ENCODE measurements at regions not wholly inside any gene's neighbourhood (a gene's known extent, or its start where the extent isn't known, plus 50 kb on each side); places are given as distances from the start of the nearest gene placed in this dataset.
A peak's percentile ranks its signal among the peaks of the same experiment; 100 is the strongest.

- DNase-seq: no peak
Measured at GRCh38 chr5:35436400-35437057, 181.1 kb upstream of the SPEF2 start.

DNA sequence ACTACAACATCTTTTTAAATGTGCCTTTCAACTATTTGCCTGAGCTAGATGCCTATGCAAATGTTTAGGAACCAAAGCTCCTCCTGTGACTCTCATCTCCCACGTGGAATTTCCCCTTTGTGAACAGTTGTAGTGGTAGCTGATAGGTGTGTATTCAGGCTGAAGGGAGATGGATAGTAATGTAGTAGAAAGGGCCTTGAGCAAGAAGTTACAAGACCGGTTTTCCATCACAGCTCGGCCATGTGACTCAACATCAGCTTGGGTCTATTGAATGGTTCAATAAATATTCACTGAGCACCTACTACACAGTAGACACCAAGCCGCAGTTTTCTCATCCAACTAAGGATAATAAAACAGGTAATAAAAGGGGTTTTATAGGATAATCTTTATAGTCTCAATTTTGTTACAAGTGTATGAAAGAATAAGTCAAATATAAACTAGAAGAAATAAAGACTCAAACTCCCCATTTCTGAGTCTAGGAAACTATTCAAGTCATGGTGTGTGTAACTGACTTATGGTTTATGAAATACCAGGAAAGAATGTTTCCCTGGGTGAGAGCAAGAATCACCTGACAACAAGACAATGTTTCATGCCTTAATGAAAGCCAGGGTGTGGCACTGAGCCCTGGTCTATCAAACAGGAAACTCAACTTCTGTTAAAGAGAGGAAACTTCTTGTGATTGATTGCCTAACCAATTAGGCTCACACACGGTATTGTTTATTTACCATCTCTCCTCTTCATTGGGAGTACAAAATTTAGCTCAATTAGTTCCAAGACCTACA is 187.1 kb upstream of the SPEF2 start:
- DNase-seq: no peak

- DNase-seq: no peak
Measured at GRCh38 chr5:35420200-35420599, 189.9 kb upstream of the PRLR start.

DNA sequence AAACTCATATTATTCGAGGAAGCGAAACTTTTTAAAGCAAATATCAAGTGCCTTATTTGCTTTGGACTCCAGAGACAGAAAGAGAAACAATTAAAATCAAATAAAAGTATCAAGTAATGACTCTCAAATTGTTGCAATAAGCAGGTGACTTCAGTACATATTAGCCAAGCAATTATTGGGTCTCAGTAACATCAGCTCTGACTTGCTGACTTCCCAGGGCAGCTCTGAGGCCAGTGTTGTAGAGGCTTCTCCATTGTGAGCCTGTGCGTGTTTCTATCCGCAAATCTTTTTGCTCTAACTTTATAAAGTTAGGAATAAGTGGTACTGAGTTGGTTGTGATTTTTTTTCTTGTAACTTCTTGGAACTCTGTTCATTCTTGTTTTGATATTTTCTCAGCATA is 186.8 kb upstream of the PRLR start:
- no peak for DNase-seq

GRCh38 chr5:35416217-35416988 is 186.1 kb upstream of the PRLR start:
- no peak for DNase-seq

GRCh38 chr5:35415309-35415708 is 185.0 kb upstream of the PRLR start:
- DNase-seq: no peak

- DNase-seq: no peak
Measured at GRCh38 chr5:35409361-35409760, 179.1 kb upstream of the PRLR start.

GRCh38 chr5:35408146-35408545 is 177.9 kb upstream of the PRLR start:
- no peak for DNase-seq

GRCh38 chr5:35407697-35408096 is 177.4 kb upstream of the PRLR start:
- no peak for DNase-seq

GRCh38 chr5:35405938-35406337 is 175.7 kb upstream of the PRLR start:
- no peak for DNase-seq

- DNase-seq: no peak
Measured at GRCh38 chr5:35404701-35405100, 174.4 kb upstream of the PRLR start.

DNA sequence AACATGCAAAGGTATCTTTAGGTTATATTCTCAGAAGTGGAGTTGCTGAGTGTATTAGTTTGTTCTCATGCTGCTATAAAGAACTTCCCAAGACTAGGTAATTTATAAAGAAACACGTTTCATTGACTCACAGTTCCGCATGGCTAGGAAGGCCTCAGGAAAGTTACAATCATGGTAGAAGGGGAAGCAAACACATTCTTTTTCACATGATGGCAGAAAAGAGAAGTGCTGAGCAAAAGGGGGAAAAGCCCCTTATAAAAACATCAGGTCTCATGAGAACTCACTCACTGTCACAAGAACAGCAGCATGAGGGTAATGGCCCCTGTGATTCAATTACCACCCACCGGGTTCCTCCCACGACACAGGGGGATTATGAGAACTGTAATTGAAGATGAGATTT is 163.6 kb upstream of the PRLR start:
- no peak for DNase-seq

DNA sequence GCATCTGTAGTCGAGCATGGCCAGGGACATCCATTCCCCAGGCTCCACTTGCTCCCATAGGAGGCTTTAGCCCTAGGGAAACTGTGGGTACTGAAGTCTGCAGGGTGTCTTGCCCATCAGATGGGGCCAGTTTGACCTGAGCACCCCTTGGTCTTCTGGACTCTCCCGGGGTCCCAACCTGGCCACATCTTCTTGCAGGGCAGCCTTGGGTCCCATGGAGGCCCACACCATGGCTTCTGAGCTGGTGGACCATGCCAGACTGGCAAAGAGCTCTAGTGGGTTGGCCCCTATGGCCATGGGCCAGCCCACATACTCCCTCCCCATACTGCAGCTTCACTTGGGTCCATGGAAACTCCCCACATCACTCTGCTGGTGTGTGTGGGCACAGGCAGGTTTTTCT is 154.4 kb upstream of the PRLR start:
- no peak for DNase-seq

DNA sequence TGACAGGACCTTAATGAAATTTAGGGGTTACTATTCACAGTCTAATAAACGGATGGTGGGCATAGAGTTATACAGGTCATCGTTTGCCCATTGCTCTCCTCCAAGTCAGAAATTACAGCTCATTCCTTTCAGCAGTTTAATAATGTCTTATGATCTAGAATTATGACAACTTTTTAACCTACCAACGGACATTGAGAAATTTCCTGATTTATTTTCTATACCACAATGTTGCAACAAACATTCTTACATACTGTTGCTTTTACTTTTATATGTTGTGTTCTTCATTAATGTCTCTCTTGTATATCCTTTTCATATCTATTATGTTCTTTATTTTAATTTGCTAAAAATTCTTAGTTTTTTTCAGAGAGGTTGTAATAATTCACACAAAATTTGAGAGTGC is 152.8 kb upstream of the PRLR start:
- no peak for DNase-seq

- no peak for DNase-seq
Measured at GRCh38 chr5:35377653-35378052, 147.4 kb upstream of the PRLR start.

- DNase-seq: no peak
Measured at GRCh38 chr5:35374584-35374983, 144.3 kb upstream of the PRLR start.

GRCh38 chr5:35373249-35373648 is 143.0 kb upstream of the PRLR start:
- DNase-seq: no peak

DNA sequence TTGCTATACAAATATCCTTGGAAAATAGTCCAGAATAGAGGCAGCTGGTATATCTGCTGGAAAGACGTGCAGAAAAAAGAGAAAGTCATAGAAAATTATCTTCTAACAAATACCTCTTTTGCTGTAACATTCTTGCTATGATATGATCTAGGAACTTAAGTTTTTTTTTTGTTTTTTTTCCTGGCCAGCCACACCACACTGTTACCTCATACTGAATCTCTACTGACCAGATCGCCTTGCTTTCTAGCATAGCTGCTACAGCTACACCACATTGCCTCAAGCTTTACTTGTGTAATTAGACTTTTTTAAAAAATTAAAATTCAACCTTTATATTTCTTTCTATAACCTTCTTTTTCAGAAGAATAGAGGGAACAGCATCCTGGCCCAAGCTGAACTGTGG is 142.2 kb upstream of the PRLR start:
- DNase-seq: no peak

DNA sequence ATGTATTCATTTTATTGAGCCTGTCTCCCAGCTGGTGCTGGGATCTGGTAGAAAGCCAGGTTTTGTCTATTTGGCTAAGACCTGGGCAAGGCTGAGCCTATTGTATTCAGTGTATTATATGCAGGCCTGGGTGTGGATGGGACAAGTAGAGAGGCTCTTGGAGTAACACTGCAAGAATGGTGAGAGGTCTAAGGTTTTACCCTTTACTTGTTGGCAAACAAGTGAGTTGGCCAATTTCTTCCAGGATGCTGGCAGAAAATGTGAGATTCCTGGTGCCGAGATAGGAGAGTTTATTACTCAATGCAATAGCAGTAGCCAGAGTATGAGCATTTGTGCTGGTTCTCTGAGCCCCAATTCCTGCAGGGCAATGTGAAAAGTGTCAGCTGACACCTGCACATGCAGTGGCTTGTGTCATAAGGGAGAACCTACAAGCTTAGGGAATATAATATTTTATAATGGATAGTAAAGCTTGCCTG is 141.7 kb upstream of the PRLR start:
- no peak for DNase-seq

DNA sequence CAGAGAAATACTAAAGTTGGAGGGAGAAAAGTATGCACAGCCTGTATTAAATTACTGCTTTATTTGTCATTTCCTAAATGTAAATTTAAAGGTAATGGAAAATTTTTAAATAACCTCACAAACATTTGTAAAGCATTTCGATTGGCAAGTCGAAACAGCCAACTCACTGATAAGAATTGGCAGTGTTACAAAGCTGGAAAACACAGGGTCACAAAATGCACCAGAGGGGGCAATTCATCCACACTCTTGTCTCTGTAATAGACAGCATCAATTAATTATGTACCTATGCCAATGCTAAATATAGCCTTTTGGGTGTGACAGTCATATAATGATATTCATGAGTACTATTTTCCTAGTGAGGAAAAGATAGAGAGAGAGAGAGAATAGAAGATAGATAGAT is 140.6 kb upstream of the PRLR start:
- no peak for DNase-seq

- peak in 12 of 56 donors; percentile 2 to 34 (median 13) for DNase-seq
Measured at GRCh38 chr5:35369965-35370790, 139.9 kb upstream of the PRLR start.
